K562 (cell line): ENCODE measurements at regions not wholly inside any gene's neighbourhood (a gene's known extent, or its start where the extent isn't known, plus 50 kb on each side); places are given as distances from the start of the nearest gene placed in this dataset.

Experiments
- ATAC-seq: fragments of 200-7000 bp; cut with Tn5 transposase; 3 replicates; pipeline ENCODE4 v1.9.1; 2020; ENCODE audit warnings: moderate library complexity
- BruUV-seq: library from RNA; stranded (reverse); fragments of 400-500 nt; replicated peaks from 2 replicates; lab custom pipeline; 2021; lab: Mats Ljungman, UMichigan
- CTCF ChIA-PET: fragments of 300-600 bp; formaldehyde crosslinking; extraction: SDS; loops from one replicate; lab custom pipeline; 2021; ENCODE audit warnings: low intra/inter-chr PET ratio; lab: Yijun Ruan, JAX
- POLR2A ChIA-PET: fragments of 300-600, 350-650 bp; sonication (Branson Sonifier 250); formaldehyde crosslinking; extraction: SDS; loops from one replicate; lab custom pipeline; 2021; ENCODE audit warnings: antibody characterized with exemption, inconsistent platforms; lab: Yijun Ruan, JAX
- DNase-seq, 4 experiments: peaks; one replicate each; pipeline versions ENCODE4 v3.0.0 to v3.0.0-alpha.2; 2011 to 2018; ENCODE audit warnings: low spot score in 3 of 4, mixed read lengths in 3 of 4; ENCODE audit errors: extremely low read depth in 1 of 4
- FAIRE-seq: peaks from 2 replicates; lab custom pipeline; 2011; peaks lifted over from hg19 to GRCh38; lab: Jason Lieb, UNC
- H2AFZ ChIP-seq: 2 replicates; pipeline ENCODE4 v1.6.0; 2011; ENCODE audit warnings: low read depth, low read length, control low read depth, inconsistent platforms
- H3K27ac ChIP-seq: fragments of 200-600 bp; 3 replicates; pipeline ENCODE4 v1.8.0; 2011; ENCODE audit warnings: low read depth, mild to moderate bottlenecking, control low read depth, inconsistent platforms, low read length, moderate library complexity, mixed read lengths; ENCODE audit errors: extremely low read depth
- H3K27me3 ChIP-seq, 2 experiments: fragments of 300-600 bp in 1 of 2; 2 replicates in 1 of 2; 3 replicates in 1 of 2; pipeline versions ENCODE4 v1.6.0 to v1.8.0; 2011; ENCODE audit warnings: inconsistent platforms in 2 of 2, low read length in 2 of 2, mild to moderate bottlenecking in 1 of 2, mixed read lengths in 1 of 2, moderate library complexity in 1 of 2; ENCODE audit not compliant: control insufficient read depth in 2 of 2, insufficient read depth in 2 of 2
- H3K36me3 ChIP-seq: fragments of 300-600 bp; 3 replicates; pipeline ENCODE4 v1.8.0; 2011; ENCODE audit warnings: mild to moderate bottlenecking, low read length, inconsistent platforms; ENCODE audit not compliant: control insufficient read depth, insufficient read depth
- H3K4me1 ChIP-seq, 2 experiments: fragments of 200-600 bp in 1 of 2; replicated peaks in 1 of 2; 2 replicates in 1 of 2; 3 replicates in 1 of 2; pipeline versions ENCODE4 v1.5.1 to v1.8.0; 2011; ENCODE audit warnings: inconsistent platforms in 2 of 2, low read length in 2 of 2, mild to moderate bottlenecking in 1 of 2, mixed read lengths in 1 of 2, moderate library complexity in 1 of 2; ENCODE audit not compliant: control insufficient read depth in 2 of 2, insufficient read depth in 2 of 2
- H3K4me2 ChIP-seq: 2 replicates; pipeline ENCODE4 v1.6.1; 2011; ENCODE audit warnings: low read length, control low read depth, inconsistent platforms, mixed read lengths; ENCODE audit not compliant: insufficient read depth
- H3K4me3 ChIP-seq: fragments of 200-600 bp; sonication (generic), shearing (Covaris generic); 2 replicates; pipeline ENCODE4 v1.5.1; 2016; ENCODE audit warnings: control low read depth, inconsistent platforms
- H3K79me2 ChIP-seq: fragments of 200-600 bp; 3 replicates; pipeline ENCODE4 v1.8.0; 2011; ENCODE audit warnings: low read length, inconsistent platforms; ENCODE audit not compliant: control insufficient read depth, insufficient read depth
- H3K9ac ChIP-seq, 2 experiments: 2 replicates each; pipeline versions ENCODE4 v1.6.0 to v1.6.1; 2011; ENCODE audit warnings: low read depth in 2 of 2, low read length in 2 of 2, control low read depth in 1 of 2, inconsistent platforms in 1 of 2, mild to moderate bottlenecking in 1 of 2, mixed read lengths in 1 of 2; ENCODE audit not compliant: insufficient read depth in 1 of 2
- H3K9me1 ChIP-seq: one replicate; pipeline ENCODE4 v1.6.0; 2011; ENCODE audit warnings: inconsistent platforms, mild to moderate bottlenecking, low read length, moderate library complexity; ENCODE audit not compliant: control insufficient read depth, insufficient read depth
- H3K9me3 ChIP-seq: replicated peaks from 2 replicates; pipeline ENCODE4 v1.5.1; 2011; ENCODE audit warnings: low read depth, low read length, inconsistent platforms; ENCODE audit not compliant: control insufficient read depth, insufficient read depth
- H4K20me1 ChIP-seq: replicated peaks from 2 replicates; pipeline ENCODE4 v1.6.1; 2011; ENCODE audit warnings: low read length, inconsistent platforms, mixed read lengths; ENCODE audit not compliant: control insufficient read depth, insufficient read depth
- ADNP ChIP-seq: fragments of 200-800 bp; sonication (Bioruptor generic); IDR thresholded peaks from 2 replicates; pipeline ENCODE4 v1.6.1; 2016; ENCODE audit warnings: missing genetic modification characterization, missing compliant biosample characterization
- FOXA1 ChIP-seq: fragments of 450-650 bp; IDR thresholded peaks from 2 replicates; pipeline ENCODE4 v1.6.1; 2016; ENCODE audit warnings: mild to moderate bottlenecking, borderline replicate concordance
- FUS ChIP-seq: fragments of 200-400 bp; formaldehyde crosslinking; optimal IDR thresholded peaks from 2 replicates; pipeline ENCODE3; 2017; ENCODE audit warnings: low read depth, low read length
- KAT7 ChIP-seq: sonication (generic); formaldehyde crosslinking; IDR thresholded peaks from 2 replicates; pipeline ENCODE4 v1.8.0; 2022; ENCODE audit warnings: missing genetic modification reagents, mild to moderate bottlenecking, borderline replicate concordance
- MEIS2 ChIP-seq: fragments of 450-650 bp; IDR thresholded peaks from 2 replicates; pipeline ENCODE4 v1.6.1; 2014; ENCODE audit warnings: mild to moderate bottlenecking; ENCODE audit not compliant: partially characterized antibody
- POLR3A ChIP-seq: IDR thresholded peaks from 2 replicates; pipeline ENCODE4 v1.6.1; 2011; ENCODE audit warnings: borderline replicate concordance, mild to moderate bottlenecking, moderate library complexity; ENCODE audit not compliant: insufficient read length, insufficient read depth; ENCODE audit errors: extremely low read depth
- RBFOX2 ChIP-seq: fragments of 200-400 bp; formaldehyde crosslinking; IDR thresholded peaks from 2 replicates; pipeline ENCODE4 v1.6.1; 2017; ENCODE audit warnings: low read depth, mild to moderate bottlenecking, low read length, moderate library complexity
- RBM34 ChIP-seq: fragments of 200-400 bp; formaldehyde crosslinking; IDR thresholded peaks from 2 replicates; pipeline ENCODE4 v1.6.1; 2018; ENCODE audit warnings: low read length, borderline replicate concordance; ENCODE audit not compliant: insufficient read depth
- RNF2 ChIP-seq: sonication (generic); IDR thresholded peaks from 2 replicates; pipeline ENCODE4 v1.6.1; 2016
- SMAD4 ChIP-seq: fragments of 250-450 bp; sonication (Bioruptor Pico); conservative IDR thresholded peaks from 2 replicates; pipeline ENCODE4 v1.8.0; 2021; ENCODE audit warnings: inconsistent platforms, mild to moderate bottlenecking, moderate library complexity
- TCF7L2 ChIP-seq: fragments of 150-350 bp; IDR thresholded peaks from 2 replicates; pipeline ENCODE4 v1.6.1; 2016; ENCODE audit warnings: low read depth, mild to moderate bottlenecking, low read length, moderate library complexity
- U2AF1 ChIP-seq: fragments of 200-400 bp; formaldehyde crosslinking; optimal IDR thresholded peaks from 2 replicates; pipeline ENCODE3; 2017; ENCODE audit warnings: mild to moderate bottlenecking, low read depth, low read length, moderate library complexity
- ZBED1 ChIP-seq: IDR thresholded peaks from 2 replicates; pipeline ENCODE4 v1.6.1; 2014
- ZKSCAN1 ChIP-seq: fragments of 150-350 bp; IDR thresholded peaks from 2 replicates; pipeline ENCODE4 v1.6.1; 2016; ENCODE audit warnings: low read depth, low read length
- ZNF384 ChIP-seq: IDR thresholded peaks from 2 replicates; pipeline ENCODE4 v1.6.1; 2012; ENCODE audit warnings: low read depth, low read length, improper control_type of control experiment
- ZNF79 ChIP-seq: fragments of 250-450 bp; sonication (Bioruptor Pico); IDR thresholded peaks from 2 replicates; pipeline ENCODE4 v1.4.0; 2020; ENCODE audit warnings: low read depth, mild to moderate bottlenecking, moderate library complexity
- WGBS: fragments of 100-300 bp; shearing (Covaris generic); methylation state at CpG from one replicate; pipeline ENCODE4 v1.1.6; 2016; ENCODE audit warnings: low coverage, mixed read lengths; ENCODE audit not compliant: insufficient coverage; ENCODE audit errors: missing lambda C conversion rate; 5-methylcytosine and 5-hydroxymethylcytosine counted together
- in situ Hi-C: fragments of 300-500 bp; cut with MboI; formaldehyde crosslinking; loops from 4 replicates; pipeline ENCODE4 v1.15.0; 2018; ENCODE audit warnings: inconsistent platforms, mixed read lengths
- intact Hi-C: fragments of 100-400 bp; cut with micrococcal nuclease; formaldehyde crosslinking; loops from 2 replicates; pipeline ENCODE4 v1.14.2; 2022

- Histone ChIP-seq H3K79me2 (no peaks in the 10 kb centered on the region), H3K27ac (no peak overlapping the region), H4K20me1 (no peaks in the 10 kb centered on the region), H2AFZ (no peak overlapping the region), H3K9me1 (no peaks in the 10 kb centered on the region), H3K36me3 (no peaks in the 10 kb centered on the region), H3K27me3 (no peaks in the 10 kb centered on the region), H3K4me3 (no peak overlapping the region), H3K4me2 (no peak overlapping the region), H3K9me3 (no peaks in the 10 kb centered on the region), H3K4me1 (no peaks in the 10 kb centered on the region), H3K9ac (no peak overlapping the region)
- intact Hi-C loops (no loop called here), in situ Hi-C loops (no loop called here)
- no TSS peak for BruUV-seq
- ChIA-PET POLR2A (no interaction called here), CTCF (no interaction called here)
- no peak for DNase-seq
- no peak for ATAC-seq
- no peak for FAIRE-seq
- TF ChIP-seq MEIS2 (no peak), ZNF384 (no peak), ZKSCAN1 (no peak), RBFOX2 (no peak), RBM34 (no peak), U2AF1 (no peak), ADNP (no peak), ZNF79 (CRISPR knock-in tag) (no peak), SMAD4 (CRISPR knock-in tag) (no peak), RNF2 (no peak), FOXA1 (no peak), FUS (no peak), KAT7 (CRISPR knock-in tag) (no peak), ZBED1 (no peak), TCF7L2 (no peak), POLR3A (no peak)
- 0% methylated on average over 3 of the region's 6 CpGs for WGBS
Measured at GRCh38 chrX:8091510-8091909, 79.6 kb downstream of the VCX2 start.
